ENCODE measurements at regions not wholly inside any gene's neighbourhood (a gene's known extent, or its start where the extent isn't known, plus 50 kb on each side); places are given as distances from the start of the nearest gene placed in this dataset.
"Not testable (repeated sequence)": the region's sequence is repeated elsewhere in the genome, so short reads cannot be mapped to it uniquely, and the experiment has no call there.

GRCh38 chr6:132028029-132028428, 76.9 kb upstream of the CCN2 start:
- DNase-seq, result no peak

GRCh38 chr6:132025468-132025867, 74.3 kb upstream of the CCN2 start:
- DNase-seq, result no peak

- no peak for DNase-seq
Observed at GRCh38 chr6:132023490-132023889, 72.3 kb upstream of the CCN2 start.

GRCh38 chr6:132021552-132022375, 70.6 kb upstream of the CCN2 start:
- no peak for DNase-seq

- DNase-seq, result not testable (repeated sequence)
Observed at GRCh38 chr6:132020918-132021317, 69.7 kb upstream of the CCN2 start.

- no peak for DNase-seq
Observed at GRCh38 chr6:132020138-132020581, 69.0 kb upstream of the CCN2 start.

GRCh38 chr6:132019586-132019985, 68.4 kb upstream of the CCN2 start:
- DNase-seq, result no peak

- DNase-seq, result no peak
Observed at GRCh38 chr6:132017942-132018341, 66.8 kb upstream of the CCN2 start.

- DNase-seq, result no peak
Observed at GRCh38 chr6:132016396-132016795, 65.2 kb upstream of the CCN2 start.

GRCh38 chr6:132011582-132011981, 60.4 kb upstream of the CCN2 start:
- DNase-seq, result no peak

- no peak for DNase-seq
Observed at GRCh38 chr6:132009175-132009574, 58.0 kb upstream of the CCN2 start.

- DNase-seq, result no peak
Observed at GRCh38 chr6:132007474-132008190, 56.5 kb upstream of the CCN2 start.

GRCh38 chr6:132005178-132005577, 54.0 kb upstream of the CCN2 start:
- no peak for DNase-seq

GRCh38 chr6:132004668-132005067, 53.5 kb upstream of the CCN2 start:
- no peak for DNase-seq

GRCh38 chr6:132003516-132004178, 52.5 kb upstream of the CCN2 start:
- DNase-seq, result no peak

Data from GOT3 (cell line).